Mesenchymal stem cell (in vitro differentiated cells and primary cell): ENCODE measurements at regions not wholly inside any gene's neighbourhood (a gene's known extent, or its start where the extent isn't known, plus 50 kb on each side); places are given as distances from the start of the nearest gene placed in this dataset.

Experiments used
- DNase-seq: peaks from one replicate; pipeline ENCODE4 v3.0.0-alpha.2; 2013
- H2AFZ ChIP-seq: one replicate; pipeline ENCODE4 v1.6.1; 2013; ENCODE audit warnings: low read depth, mild to moderate bottlenecking, control low read depth, inconsistent platforms, low read length, moderate library complexity
- H2AK5ac ChIP-seq: 2 replicates; pipeline ENCODE4 v1.6.1; 2013; ENCODE audit warnings: low read length, moderate library complexity, mild to moderate bottlenecking, inconsistent platforms; ENCODE audit not compliant: severe bottlenecking
- H2BK120ac ChIP-seq: one replicate; pipeline ENCODE4 v1.6.1; 2013; ENCODE audit warnings: low read depth, mild to moderate bottlenecking, inconsistent platforms, low read length, moderate library complexity
- H2BK12ac ChIP-seq, 2 experiments: one replicate each; pipeline ENCODE4 v1.6.1; 2013; ENCODE audit warnings: inconsistent platforms in 2 of 2, low read length in 2 of 2, mild to moderate bottlenecking in 2 of 2, moderate library complexity in 2 of 2, control low read depth in 1 of 2
- H2BK15ac ChIP-seq: one replicate; pipeline ENCODE4 v1.6.1; 2013; ENCODE audit warnings: mild to moderate bottlenecking, low read depth, inconsistent platforms; ENCODE audit not compliant: poor library complexity, severe bottlenecking
- H2BK5ac ChIP-seq: 2 replicates; pipeline ENCODE4 v1.6.1; 2013; ENCODE audit warnings: low read depth, mild to moderate bottlenecking, low read length, control low read depth, inconsistent platforms; ENCODE audit not compliant: poor library complexity, severe bottlenecking
- H3K14ac ChIP-seq, 2 experiments: one replicate each; pipeline ENCODE4 v1.6.1; 2013; ENCODE audit warnings: inconsistent platforms in 2 of 2, low read length in 2 of 2, control low read depth in 1 of 2, mild to moderate bottlenecking in 1 of 2, moderate library complexity in 1 of 2
- H3K18ac ChIP-seq, 2 experiments: one replicate each; pipeline ENCODE4 v1.6.1; 2013; ENCODE audit warnings: inconsistent platforms in 2 of 2, low read length in 2 of 2, control low read depth in 1 of 2, low read depth in 1 of 2, mild to moderate bottlenecking in 1 of 2
- H3K23ac ChIP-seq, 2 experiments: one replicate each; pipeline ENCODE4 v1.6.1; 2013; ENCODE audit warnings: inconsistent platforms in 2 of 2, low read length in 2 of 2, mild to moderate bottlenecking in 2 of 2, moderate library complexity in 2 of 2, control low read depth in 1 of 2
- H3K27ac ChIP-seq: 2 replicates; pipeline ENCODE4 v1.5.1; 2013; ENCODE audit warnings: mild to moderate bottlenecking, moderate library complexity, low read length, control low read depth, inconsistent platforms; ENCODE audit not compliant: poor library complexity, severe bottlenecking
- H3K27me3 ChIP-seq, 2 experiments: 2 replicates each; pipeline versions ENCODE4 v1.6.1 to v1.7.0; 2013; ENCODE audit warnings: low read length in 2 of 2, mild to moderate bottlenecking in 2 of 2, moderate library complexity in 2 of 2, control low read depth in 1 of 2, inconsistent platforms in 1 of 2; ENCODE audit not compliant: control insufficient read depth in 1 of 2, insufficient read depth in 1 of 2
- H3K36me3 ChIP-seq, 2 experiments: 2 replicates each; pipeline versions ENCODE4 v1.6.1 to v1.7.0; 2013; ENCODE audit warnings: low read length in 2 of 2, control low read depth in 1 of 2, inconsistent platforms in 1 of 2, low read depth in 1 of 2, mild to moderate bottlenecking in 1 of 2; ENCODE audit not compliant: insufficient read depth in 2 of 2, control insufficient read depth in 1 of 2
- H3K4ac ChIP-seq, 2 experiments: one replicate each; pipeline ENCODE4 v1.6.1; 2013; ENCODE audit warnings: inconsistent platforms in 2 of 2, low read length in 2 of 2, mild to moderate bottlenecking in 2 of 2, moderate library complexity in 2 of 2, control low read depth in 1 of 2, low read depth in 1 of 2
- H3K4me1 ChIP-seq: 2 replicates; pipeline ENCODE4 v1.6.1; 2013; ENCODE audit warnings: low read depth, low read length, control low read depth; ENCODE audit not compliant: control insufficient read depth, insufficient read depth
- H3K4me2 ChIP-seq: 2 replicates; pipeline ENCODE4 v1.6.1; 2013; ENCODE audit warnings: low read length, mild to moderate bottlenecking, inconsistent platforms; ENCODE audit not compliant: poor library complexity, severe bottlenecking
- H3K4me3 ChIP-seq, 2 experiments: 2 replicates each; pipeline versions ENCODE4 v1.5.1 to v1.7.0; 2013; ENCODE audit warnings: low read length in 2 of 2, mild to moderate bottlenecking in 2 of 2, control low read depth in 1 of 2, low read depth in 1 of 2; ENCODE audit not compliant: insufficient read depth in 1 of 2
- H3K79me1 ChIP-seq: replicated peaks from 2 replicates; pipeline ENCODE4 v1.6.1; 2013; ENCODE audit warnings: mild to moderate bottlenecking, control low read depth, low read length, inconsistent platforms; ENCODE audit not compliant: poor library complexity, severe bottlenecking
- H3K9ac ChIP-seq: 2 replicates; pipeline ENCODE4 v1.7.0; 2013; ENCODE audit warnings: mild to moderate bottlenecking, low read length, moderate library complexity
- H3K9me3 ChIP-seq: 2 replicates; pipeline ENCODE4 v1.7.0; 2013; ENCODE audit warnings: mild to moderate bottlenecking, low read length; ENCODE audit not compliant: control insufficient read depth
- H4K8ac ChIP-seq: one replicate; pipeline ENCODE4 v1.6.1; 2013; ENCODE audit warnings: inconsistent platforms, mild to moderate bottlenecking, low read length, moderate library complexity
- H4K91ac ChIP-seq: one replicate; pipeline ENCODE4 v1.6.1; 2013; ENCODE audit warnings: mild to moderate bottlenecking, low read length, inconsistent platforms
- WGBS: methylation state at CpG from one replicate; pipeline ENCODE4 v1.1.7; 2013; ENCODE audit warnings: mixed read lengths; 5-methylcytosine and 5-hydroxymethylcytosine counted together

- Histone ChIP-seq H3K36me3 (no peaks in the 10 kb centered on the region), H3K23ac (no peak overlapping the region)
Observed at GRCh38 chr4:138826322-138826721, 189.3 kb upstream of the NOCT start.

GRCh38 chr4:138821331-138821730 lies 194.2 kb upstream of the NOCT start:
- Histone ChIP-seq H3K27ac (peak overlapping the region; percentile 30), H3K9me3 (no peaks in the 10 kb centered on the region), H2BK15ac (no peak overlapping the region), H2BK5ac (no peak overlapping the region), H2AK5ac (no peak overlapping the region), H2AFZ (no peak overlapping the region), H3K36me3 (no peaks in the 10 kb centered on the region), H3K23ac (no peak overlapping the region), H2BK12ac (no peak overlapping the region), H3K4me3 (no peak overlapping the region), H3K79me1 (no peaks in the 10 kb centered on the region), H4K91ac (no peak overlapping the region), H3K18ac (no peak overlapping the region), H3K9ac (no peak overlapping the region), H2BK120ac (no peak overlapping the region), H3K4me2 (no peak overlapping the region), H3K4ac (no peak overlapping the region), H3K27me3 (no peaks in the 10 kb centered on the region), H3K4me1 (no peaks in the 10 kb centered on the region), H3K14ac (no peak overlapping the region), H4K8ac (no peak overlapping the region)
- 57% methylated on average over 3 of the region's 3 CpGs for WGBS
- DNase-seq = no peak

More at GRCh38 chr4:138826322-138826721, 189.3 kb upstream of the NOCT start:
- Histone ChIP-seq H3K9me3 (no peaks in the 10 kb centered on the region), H3K9ac (no peak overlapping the region), H3K14ac (no peak overlapping the region), H2BK15ac (no peak overlapping the region), H3K27ac (no peak overlapping the region), H3K79me1 (no peaks in the 10 kb centered on the region), H2BK12ac (no peak overlapping the region), H2AK5ac (no peak overlapping the region), H3K18ac (no peak overlapping the region), H3K4me2 (no peak overlapping the region), H3K4me1 (no peaks in the 10 kb centered on the region), H2BK5ac (no peak overlapping the region), H2AFZ (no peak overlapping the region), H2BK120ac (no peak overlapping the region), H3K4me3 (no peak overlapping the region), H4K8ac (no peak overlapping the region), H3K4ac (no peak overlapping the region), H3K27me3 (no peaks in the 10 kb centered on the region), H4K91ac (no peak overlapping the region)
- DNase-seq = no peak

DNA sequence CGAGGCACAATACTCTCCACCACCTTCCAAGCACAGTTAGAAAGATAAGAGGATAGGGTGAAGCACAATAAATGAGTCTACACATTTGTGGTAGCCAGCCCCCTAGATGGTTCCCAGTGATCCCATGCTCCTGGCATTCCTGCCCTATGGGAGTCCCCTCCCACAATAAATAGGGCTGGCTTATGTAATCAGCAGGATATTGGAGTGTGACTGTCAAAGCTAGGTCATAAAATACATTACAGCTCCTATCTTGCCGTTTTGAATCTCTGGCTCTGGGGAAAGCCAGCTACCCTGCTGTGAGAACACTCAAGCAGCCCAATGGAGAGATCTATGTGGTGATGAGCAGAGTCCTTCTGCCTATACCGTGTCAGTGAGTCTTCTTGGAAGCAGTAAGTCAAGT lies 198.7 kb upstream of the NOCT start:
- no peak overlapping the region for H4K91ac ChIP-seq
- H3K36me3 ChIP-seq = no peaks in the 10 kb centered on the region
- no peaks in the 10 kb centered on the region for H3K79me1 ChIP-seq
- no peak for DNase-seq
- no peak overlapping the region for H3K4ac ChIP-seq
- H2BK120ac ChIP-seq = no peak overlapping the region
- H2AFZ ChIP-seq = no peak overlapping the region
- no peak overlapping the region for H2BK15ac ChIP-seq
- H3K9me3 ChIP-seq = peaks cover 5% of the 10 kb centered on the region
- H3K9ac ChIP-seq = no peak overlapping the region
- no peak overlapping the region for H2BK12ac ChIP-seq
- no peak overlapping the region for H2BK5ac ChIP-seq
- no peaks in the 10 kb centered on the region for H3K27me3 ChIP-seq
- no peak overlapping the region for H3K23ac ChIP-seq
- no peak overlapping the region for H2AK5ac ChIP-seq
- no peak overlapping the region for H4K8ac ChIP-seq
- no peak overlapping the region for H3K27ac ChIP-seq
- H3K18ac ChIP-seq = no peak overlapping the region
- no peak overlapping the region for H3K14ac ChIP-seq
- WGBS = 10% methylated on average over 2 of the region's 3 CpGs
- H3K4me3 ChIP-seq = no peak overlapping the region
- no peak overlapping the region for H3K4me2 ChIP-seq
- H3K4me1 ChIP-seq = no peaks in the 10 kb centered on the region

DNA sequence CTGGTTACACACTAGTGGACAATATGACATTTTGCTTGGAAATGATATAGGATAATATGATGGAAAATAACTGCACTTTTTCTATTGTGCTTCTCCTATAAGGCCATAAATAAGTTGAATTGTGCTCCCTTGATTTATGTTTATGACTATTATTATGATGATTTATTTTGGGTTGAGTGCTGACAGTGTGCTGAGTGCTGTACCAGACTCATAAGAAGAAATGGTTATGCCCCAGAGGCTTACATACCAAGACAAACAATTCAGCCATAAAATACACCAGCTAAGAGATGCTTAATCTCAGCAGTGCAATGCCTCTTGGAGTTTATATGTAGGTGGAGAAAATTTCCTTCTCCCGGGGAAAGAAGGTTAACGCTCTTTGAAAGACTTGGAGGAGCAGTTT lies 199.8 kb upstream of the NOCT start:
- 70% methylated on average over 2 of the region's 2 CpGs for WGBS
- no peaks in the 10 kb centered on the region for H3K4me1 ChIP-seq
- DNase-seq = no peak

More for the DNA sequence above, 199.8 kb upstream of the NOCT start:
- Histone ChIP-seq H3K4me2 (no peak overlapping the region), H3K27me3 (no peaks in the 10 kb centered on the region), H4K91ac (no peak overlapping the region), H3K9ac (no peak overlapping the region), H4K8ac (no peak overlapping the region), H3K79me1 (no peaks in the 10 kb centered on the region), H3K23ac (no peak overlapping the region), H2BK120ac (no peak overlapping the region), H3K4me3 (no peak overlapping the region), H3K14ac (no peak overlapping the region), H2AK5ac (no peak overlapping the region), H3K9me3 (peaks cover 5% of the 10 kb centered on the region), H3K4ac (no peak overlapping the region), H2BK5ac (no peak overlapping the region), H3K18ac (no peak overlapping the region), H2BK12ac (no peak overlapping the region), H2BK15ac (no peak overlapping the region), H2AFZ (no peak overlapping the region), H3K36me3 (no peaks in the 10 kb centered on the region), H3K27ac (no peak overlapping the region)
